D341Med (cell line): ENCODE measurements at regions not wholly inside any gene's neighbourhood (a gene's known extent, or its start where the extent isn't known, plus 50 kb on each side); places are given as distances from the start of the nearest gene placed in this dataset.

ENCODE experiments used
- DNase-seq: peaks from one replicate; pipeline ENCODE4 v3.0.0; 2012; ENCODE audit warnings: low spot score

GRCh38 chr22:22075382-22076163 lies 93.0 kb upstream of the TOP3B start:
- DNase-seq: no peak

- no peak for DNase-seq
Observed at GRCh38 chr22:22074634-22075381, 92.2 kb upstream of the TOP3B start.

GRCh38 chr22:22073769-22074561 lies 91.4 kb upstream of the TOP3B start:
- no peak for DNase-seq

GRCh38 chr22:22072169-22072836 lies 89.7 kb upstream of the TOP3B start:
- no peak for DNase-seq

- DNase-seq: no peak
Observed at GRCh38 chr22:22071455-22071854, 88.9 kb upstream of the TOP3B start.

GRCh38 chr22:22070371-22070824 lies 87.8 kb upstream of the TOP3B start:
- no peak for DNase-seq

- DNase-seq: no peak
Observed at GRCh38 chr22:22069450-22070370, 87.1 kb upstream of the TOP3B start.

- no peak for DNase-seq
Observed at GRCh38 chr22:22068657-22069056, 86.1 kb upstream of the TOP3B start.

- DNase-seq: no peak
Observed at GRCh38 chr22:22068025-22068424, 85.4 kb upstream of the TOP3B start.

- DNase-seq: no peak
Observed at GRCh38 chr22:22067192-22067591, 84.6 kb upstream of the TOP3B start.

- no peak for DNase-seq
Observed at GRCh38 chr22:22064580-22064979, 82.0 kb upstream of the TOP3B start.

GRCh38 chr22:22062306-22062793 lies 79.8 kb upstream of the TOP3B start:
- no peak for DNase-seq

GRCh38 chr22:22061085-22062077 lies 78.8 kb upstream of the TOP3B start:
- no peak for DNase-seq

GRCh38 chr22:22060200-22061084 lies 77.9 kb upstream of the TOP3B start:
- DNase-seq: peak; percentile 84

- no peak for DNase-seq
Observed at GRCh38 chr22:22059291-22060002, 76.9 kb upstream of the TOP3B start.

- DNase-seq: no peak
Observed at GRCh38 chr22:22058633-22059290, 76.2 kb upstream of the TOP3B start.
